HUES48 (cell line): ENCODE measurements at regions not wholly inside any gene's neighbourhood (a gene's known extent, or its start where the extent isn't known, plus 50 kb on each side); places are given as distances from the start of the nearest gene placed in this dataset.

Experiments used
- H3K27ac ChIP-seq: one replicate; pipeline ENCODE4 v1.7.0; 2013; ENCODE audit warnings: low read depth, low read length, inconsistent platforms
- H3K27me3 ChIP-seq: 2 replicates; pipeline ENCODE4 v1.6.1; 2013; ENCODE audit warnings: mild to moderate bottlenecking, low read length; ENCODE audit not compliant: control insufficient read depth, insufficient read depth
- H3K36me3 ChIP-seq: 2 replicates; pipeline ENCODE4 v1.6.1; 2013; ENCODE audit warnings: low read length; ENCODE audit not compliant: control insufficient read depth, insufficient read depth
- H3K4me1 ChIP-seq: 2 replicates; pipeline ENCODE4 v1.6.1; 2013; ENCODE audit warnings: mild to moderate bottlenecking, low read length; ENCODE audit not compliant: control insufficient read depth, insufficient read depth
- H3K4me3 ChIP-seq: 2 replicates; pipeline ENCODE4 v1.5.1; 2013; ENCODE audit warnings: mild to moderate bottlenecking, low read depth, low read length
- H3K9ac ChIP-seq: 2 replicates; pipeline ENCODE4 v1.6.1; 2013; ENCODE audit warnings: mild to moderate bottlenecking, low read depth, low read length, moderate library complexity
- H3K9me3 ChIP-seq: 2 replicates; pipeline ENCODE4 v1.6.1; 2013; ENCODE audit warnings: low read length; ENCODE audit not compliant: control insufficient read depth, insufficient read depth

DNA sequence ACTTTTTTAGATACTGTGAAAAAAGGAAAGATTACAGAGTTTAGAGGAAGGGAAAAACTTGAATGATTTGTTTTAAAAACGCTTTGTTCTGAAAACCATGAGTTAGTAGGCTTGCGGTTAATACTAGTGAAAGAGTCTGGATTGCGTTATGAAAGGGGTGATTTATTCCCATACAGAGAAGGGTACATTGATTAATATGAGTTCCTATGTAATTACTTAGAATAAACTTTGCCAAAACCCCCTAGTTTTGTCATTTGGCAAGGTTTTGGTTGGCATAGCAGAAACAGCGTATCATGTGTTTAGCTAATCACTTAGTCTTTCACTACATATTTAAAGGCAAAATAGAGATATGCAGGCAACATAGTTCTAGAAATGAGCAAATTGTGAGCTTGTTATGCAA is 91.2 kb upstream of the POT1 start:
- no peak overlapping the region for H3K27ac ChIP-seq
- H3K9me3 ChIP-seq: no peaks in the 10 kb centered on the region
- H3K4me3 ChIP-seq: no peak overlapping the region
- no peaks in the 10 kb centered on the region for H3K27me3 ChIP-seq
- no peaks in the 10 kb centered on the region for H3K4me1 ChIP-seq
- H3K9ac ChIP-seq: no peak overlapping the region
- no peaks in the 10 kb centered on the region for H3K36me3 ChIP-seq

DNA sequence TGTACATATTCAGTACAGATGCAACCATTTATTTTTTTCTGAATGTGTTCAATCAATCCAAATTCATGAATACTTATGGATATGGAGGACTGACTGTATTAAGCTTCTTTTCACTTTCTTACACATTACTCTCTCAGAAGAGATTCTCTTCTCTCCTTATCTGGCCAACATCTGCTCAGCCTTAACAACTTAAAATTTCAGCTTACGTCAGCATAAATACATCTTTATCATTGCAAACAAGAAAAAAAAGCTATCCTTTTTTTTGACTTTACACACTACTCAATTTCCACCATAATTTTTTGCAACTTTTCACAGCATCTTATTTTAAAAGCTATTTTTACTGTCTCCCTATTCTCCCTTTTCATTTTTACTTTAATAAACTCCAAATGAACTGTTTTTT is 80.9 kb upstream of the POT1 start:
- no peak overlapping the region for H3K9ac ChIP-seq
- H3K36me3 ChIP-seq: no peaks in the 10 kb centered on the region
- H3K27me3 ChIP-seq: no peaks in the 10 kb centered on the region
- no peak overlapping the region for H3K4me3 ChIP-seq
- no peaks in the 10 kb centered on the region for H3K4me1 ChIP-seq
- H3K27ac ChIP-seq: no peak overlapping the region
- H3K9me3 ChIP-seq: no peaks in the 10 kb centered on the region

DNA sequence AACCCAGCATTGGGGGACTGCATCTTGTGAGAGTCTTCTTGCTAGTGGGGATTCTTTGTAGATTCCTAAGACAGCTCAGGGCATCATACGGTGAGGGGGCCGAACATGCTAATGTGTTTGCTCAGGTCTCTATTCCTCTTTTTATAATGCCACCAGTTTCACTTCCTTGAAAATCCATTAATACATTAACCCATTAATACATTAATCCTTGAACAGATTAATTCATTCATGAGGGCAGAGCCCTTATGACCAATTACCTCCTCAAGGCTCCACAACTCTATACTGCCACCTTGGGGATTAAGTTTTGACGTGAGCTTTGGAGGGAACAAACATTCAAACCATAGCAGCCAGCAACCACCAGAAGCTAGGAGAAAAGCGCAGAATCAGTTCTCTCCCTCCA is 67.2 kb upstream of the POT1 start:
- Histone ChIP-seq H3K4me3 (no peak overlapping the region), H3K9ac (no peak overlapping the region), H3K27me3 (no peaks in the 10 kb centered on the region), H3K36me3 (no peaks in the 10 kb centered on the region), H3K4me1 (no peaks in the 10 kb centered on the region), H3K27ac (no peak overlapping the region), H3K9me3 (no peaks in the 10 kb centered on the region)

DNA sequence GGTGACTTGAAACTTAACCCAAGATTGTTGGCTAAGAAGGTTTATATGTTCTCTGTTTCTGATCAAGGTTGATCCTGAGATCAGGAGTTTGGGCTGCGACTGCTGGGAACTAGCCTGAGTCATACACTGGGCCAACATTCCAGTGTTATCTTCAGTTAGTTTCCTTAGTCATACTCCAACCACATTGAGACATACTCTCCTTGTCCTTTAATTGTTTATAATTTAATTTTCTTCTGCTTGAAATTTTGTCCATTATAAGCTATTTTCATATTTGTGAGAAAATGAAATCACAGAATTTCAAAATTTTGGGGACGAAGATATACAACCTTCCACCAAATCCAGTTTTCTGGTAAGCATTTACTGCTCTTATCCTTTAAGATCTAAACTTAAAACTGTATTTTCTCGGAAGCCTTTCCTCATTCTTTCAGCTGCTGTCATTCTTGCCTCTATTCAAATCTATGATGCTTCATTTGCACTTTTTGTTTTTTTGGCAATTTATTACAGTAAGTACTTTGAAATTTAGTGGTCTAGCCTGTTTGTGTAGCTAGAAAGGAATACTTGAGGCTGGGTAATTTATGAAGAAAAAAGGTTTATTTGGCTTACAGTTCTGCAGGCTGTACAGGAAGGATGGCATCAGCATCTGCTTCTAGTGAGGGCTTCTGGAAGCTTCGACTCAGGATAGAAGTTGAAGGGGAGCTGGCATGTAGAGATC is 63.4 kb upstream of the POT1 start:
- Histone ChIP-seq H3K27me3 (no peaks in the 10 kb centered on the region), H3K9me3 (no peaks in the 10 kb centered on the region), H3K4me1 (no peaks in the 10 kb centered on the region), H3K27ac (no peak overlapping the region), H3K36me3 (no peaks in the 10 kb centered on the region), H3K9ac (no peak overlapping the region), H3K4me3 (no peak overlapping the region)

DNA sequence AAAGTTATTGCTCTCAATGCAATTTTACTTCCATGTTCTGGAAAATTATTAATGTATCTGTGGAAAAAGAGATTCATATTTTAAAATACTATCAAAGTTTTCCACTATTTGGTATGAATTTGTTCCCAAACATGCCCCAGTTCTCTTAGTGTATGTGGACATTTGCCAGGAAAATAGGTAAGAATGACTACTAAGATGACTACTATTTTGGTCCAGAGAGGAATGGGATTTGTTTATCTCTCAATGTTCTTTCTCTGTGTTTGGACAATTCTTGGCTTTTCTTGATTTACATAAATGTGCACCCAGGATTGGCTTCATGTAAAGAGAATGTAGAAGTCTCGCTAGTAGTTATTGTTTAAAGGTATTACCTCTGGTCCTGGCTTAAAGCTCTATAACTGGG is 60.3 kb upstream of the POT1 start:
- no peaks in the 10 kb centered on the region for H3K36me3 ChIP-seq
- H3K27me3 ChIP-seq: no peaks in the 10 kb centered on the region
- no peaks in the 10 kb centered on the region for H3K4me1 ChIP-seq
- H3K9me3 ChIP-seq: peaks cover 3% of the 10 kb centered on the region; the same call in 1 of the 2 replicates
- no peak overlapping the region for H3K9ac ChIP-seq
- H3K27ac ChIP-seq: no peak overlapping the region
- H3K4me3 ChIP-seq: no peak overlapping the region
